T-helper 9 cell (primary cell): ENCODE measurements at regions not wholly inside any gene's neighbourhood (a gene's known extent, or its start where the extent isn't known, plus 50 kb on each side); places are given as distances from the start of the nearest gene placed in this dataset.
"Not testable (repeated sequence)": the region's sequence is repeated elsewhere in the genome, so short reads cannot be mapped to it uniquely, and the experiment has no call there.

Experiments used
- DNase-seq: peaks from one replicate; pipeline ENCODE4 v3.0.0-alpha.2; 2020

- DNase-seq = no peak
Measured at GRCh38 chr7:68604541-68604940, 993.7 kb upstream of the AUTS2 start.

- no peak for DNase-seq
Measured at GRCh38 chr7:68610701-68611100, 987.6 kb upstream of the AUTS2 start.

- DNase-seq = no peak
Measured at GRCh38 chr7:68613405-68613804, 984.9 kb upstream of the AUTS2 start.

DNA sequence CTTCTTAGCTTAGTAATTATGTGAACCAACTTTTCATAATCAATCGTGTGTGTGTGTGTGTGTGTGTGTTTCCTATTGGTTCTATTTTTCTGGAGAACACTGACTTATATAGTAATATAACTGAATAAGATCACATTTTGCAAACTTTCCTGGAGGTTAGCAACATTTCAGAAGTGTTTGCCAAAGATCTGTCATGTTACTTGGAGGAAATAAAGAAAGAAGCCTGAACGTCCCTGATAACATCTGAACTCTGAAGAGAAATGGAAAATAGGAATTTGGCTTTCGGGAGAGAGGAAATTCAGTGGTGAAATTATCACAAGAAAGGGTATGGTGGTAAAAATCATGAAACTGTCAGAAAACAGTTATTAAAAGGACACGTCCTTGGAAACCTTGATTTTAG, 984.4 kb upstream of the AUTS2 start:
- no peak for DNase-seq

DNA sequence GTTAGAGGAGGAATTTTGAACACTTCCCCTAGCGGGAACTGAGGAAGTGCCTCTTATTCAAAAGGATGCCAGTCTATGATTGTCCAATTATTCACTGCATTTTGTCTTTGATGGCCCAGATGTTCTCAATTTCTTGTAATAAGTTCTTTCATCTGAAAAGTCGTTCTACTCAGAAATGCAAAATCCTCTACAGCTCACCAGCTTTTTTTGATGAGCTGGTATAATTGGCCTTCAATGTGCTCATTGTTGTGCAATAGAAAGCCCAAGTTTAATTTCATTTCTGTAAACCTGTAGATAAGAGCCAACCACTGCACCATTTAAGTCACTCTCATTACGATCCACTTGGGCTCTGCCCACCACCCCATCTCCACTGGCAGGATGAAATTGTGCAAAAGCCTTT, 978.7 kb upstream of the AUTS2 start:
- DNase-seq = no peak

DNA sequence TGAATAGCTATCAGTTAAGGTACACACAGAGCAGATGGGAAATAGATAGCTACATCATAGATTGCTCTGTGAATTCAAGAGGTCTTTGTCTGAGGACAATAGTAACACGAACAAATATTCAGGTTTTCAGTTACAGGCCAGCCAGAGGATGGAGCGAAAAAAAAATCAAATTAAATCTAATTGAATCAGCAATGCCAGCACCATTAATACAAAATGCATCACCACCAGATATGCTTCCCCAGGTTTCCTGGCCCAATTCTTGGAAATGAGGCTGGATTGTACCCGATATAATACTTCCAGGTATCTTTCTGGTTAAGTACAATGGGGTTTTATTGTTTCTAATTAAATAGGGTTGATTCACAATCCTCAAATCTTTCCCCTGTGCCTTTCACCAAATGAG, 975.8 kb upstream of the AUTS2 start:
- no peak for DNase-seq

- no peak for DNase-seq
Measured at GRCh38 chr7:68623030-68623429, 975.2 kb upstream of the AUTS2 start.

DNA sequence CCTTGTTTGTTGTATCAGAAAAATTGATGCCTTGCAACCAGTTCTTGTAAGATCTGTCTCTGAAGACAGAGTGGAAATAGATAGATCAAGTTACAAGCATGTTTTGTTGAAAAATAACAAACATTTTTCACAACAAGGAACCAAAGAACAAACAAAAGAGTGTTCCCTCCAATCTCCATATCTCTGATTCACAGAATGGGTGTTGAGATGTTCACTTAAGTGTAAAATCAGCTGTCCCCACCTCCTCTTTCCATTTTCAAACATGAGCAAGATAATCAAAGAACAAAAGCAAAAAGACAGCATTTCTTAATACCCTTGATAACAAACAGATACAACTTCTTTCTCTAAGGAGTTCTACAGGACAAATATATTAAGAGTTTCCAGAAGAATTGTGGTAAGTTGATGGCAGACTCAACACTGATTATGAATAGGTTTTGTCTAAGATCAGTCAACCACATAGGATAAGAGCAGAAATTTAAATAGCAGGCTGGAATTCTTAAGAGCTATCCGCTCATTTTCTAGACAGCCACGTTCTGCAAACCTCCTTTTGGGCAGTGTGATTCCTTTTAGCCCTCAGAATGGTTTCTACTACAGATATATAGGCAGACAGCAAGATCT, 970.9 kb upstream of the AUTS2 start:
- no peak for DNase-seq

DNA sequence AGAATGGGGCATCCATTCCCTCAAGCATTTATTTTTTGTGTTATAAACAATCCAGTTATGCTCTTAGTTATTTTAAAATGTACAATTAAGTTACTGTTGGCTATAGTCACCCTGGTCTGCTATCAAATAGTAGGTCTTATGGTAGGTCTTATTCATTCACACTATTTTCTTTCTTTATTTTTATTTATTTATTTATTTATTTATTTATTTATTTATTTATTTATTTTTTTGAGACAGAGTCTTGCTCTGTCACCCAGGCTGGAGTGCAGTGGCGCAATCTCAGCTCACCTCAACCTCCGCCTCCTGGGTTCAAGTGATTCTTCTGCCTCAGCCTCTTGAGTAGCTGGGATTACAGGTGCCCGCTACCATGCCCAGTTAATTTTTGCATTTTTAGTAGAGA, 967.4 kb upstream of the AUTS2 start:
- not testable (repeated sequence) for DNase-seq

GRCh38 chr7:68640103-68640502, 958.2 kb upstream of the AUTS2 start:
- no peak for DNase-seq

- DNase-seq = no peak
Measured at GRCh38 chr7:68642727-68643126, 955.5 kb upstream of the AUTS2 start.

- no peak for DNase-seq
Measured at GRCh38 chr7:68663392-68663791, 934.9 kb upstream of the AUTS2 start.

DNA sequence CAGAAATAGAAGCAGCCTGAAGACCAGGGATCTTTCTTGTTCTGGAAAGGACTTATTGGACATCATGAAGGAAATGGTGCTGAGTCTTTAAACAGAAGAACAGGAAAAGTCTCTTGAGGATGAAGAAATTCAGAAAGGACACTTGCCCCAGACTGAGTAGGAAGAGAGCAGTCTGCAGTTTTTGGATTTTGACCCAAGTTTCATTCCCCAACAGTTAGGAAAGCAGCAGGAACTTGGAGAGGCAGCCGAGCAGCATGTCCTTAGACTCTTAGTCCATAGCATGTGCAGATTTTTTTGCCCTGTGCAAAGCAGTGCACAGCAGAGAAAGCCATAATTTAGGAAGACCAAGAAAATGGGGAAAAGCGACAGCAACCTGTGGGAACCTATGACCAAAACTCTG, 927.2 kb upstream of the AUTS2 start:
- DNase-seq = no peak

- no peak for DNase-seq
Measured at GRCh38 chr7:68671671-68672070, 926.6 kb upstream of the AUTS2 start.

- no peak for DNase-seq
Measured at GRCh38 chr7:68674826-68675225, 923.4 kb upstream of the AUTS2 start.

GRCh38 chr7:68676813-68677535, 921.3 kb upstream of the AUTS2 start:
- DNase-seq = no peak

DNA sequence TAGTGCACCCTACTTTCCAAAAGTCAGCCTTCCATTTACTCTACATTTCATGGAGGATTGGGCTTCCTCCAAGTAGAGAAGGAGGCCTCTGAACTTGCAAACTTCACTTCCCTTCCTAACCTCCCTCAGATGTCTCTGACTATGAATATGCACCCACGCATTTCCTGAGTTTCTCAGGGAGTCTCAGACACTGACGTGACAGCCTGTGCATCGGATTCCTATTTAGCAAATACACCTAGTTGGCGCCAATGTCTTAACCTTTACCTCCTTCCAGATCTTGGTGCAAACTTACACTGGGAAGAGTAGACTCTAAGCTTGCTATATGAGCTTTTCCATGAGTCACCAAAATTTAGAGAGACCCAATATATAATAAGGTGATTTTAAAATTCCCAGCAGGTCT, 920.1 kb upstream of the AUTS2 start:
- DNase-seq = no peak

GRCh38 chr7:68679459-68680234, 918.6 kb upstream of the AUTS2 start:
- no peak for DNase-seq

DNA sequence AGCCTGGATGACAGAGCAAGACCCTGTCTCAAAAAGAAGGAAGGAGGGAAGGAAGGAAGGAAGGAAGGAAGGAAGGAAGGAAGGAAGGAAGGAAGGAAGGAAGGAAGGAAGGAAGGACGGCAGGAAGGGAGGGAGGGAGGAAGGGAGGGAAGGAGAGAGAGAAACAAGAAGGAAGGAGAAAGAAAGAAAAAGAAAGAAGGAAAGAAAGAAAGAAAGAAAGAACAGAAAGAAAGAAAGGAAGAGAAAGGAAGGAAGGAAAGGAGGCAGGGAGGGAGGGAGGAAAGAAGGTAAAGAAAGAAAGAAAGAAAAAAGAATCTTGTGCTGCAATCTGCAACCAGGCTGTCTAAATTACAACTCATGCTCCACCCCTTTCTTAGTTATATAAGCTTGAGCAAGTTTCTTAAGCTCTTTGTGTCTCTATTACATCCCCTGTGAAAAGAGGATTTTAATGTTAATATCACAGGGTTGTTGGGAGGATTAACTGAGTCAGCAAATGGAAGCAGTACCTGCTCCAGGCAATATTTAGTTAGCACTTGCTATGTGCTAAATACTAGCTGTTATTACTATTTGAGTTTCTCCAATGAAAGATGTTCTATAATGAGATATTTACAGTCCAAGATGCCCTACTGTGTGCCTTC, 917.9 kb upstream of the AUTS2 start:
- DNase-seq = no peak

DNA sequence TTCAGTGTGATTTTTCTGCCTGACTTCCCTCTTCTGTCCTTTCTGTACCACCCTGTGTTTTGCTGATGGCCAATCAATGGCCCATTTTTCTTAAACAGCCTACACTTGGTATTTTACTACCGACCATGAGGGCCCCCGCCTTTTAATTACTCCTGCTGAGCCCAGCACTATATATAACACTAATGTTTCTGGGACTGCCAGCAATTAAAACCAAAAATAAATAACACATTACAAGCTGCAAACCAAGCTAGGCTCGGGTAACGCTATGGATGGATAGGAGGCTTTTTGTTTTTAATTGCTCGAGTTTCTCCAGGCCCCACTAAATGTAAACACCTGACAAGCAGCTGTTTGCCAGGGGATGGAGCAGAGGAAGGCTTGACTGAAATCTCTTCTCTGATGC, 915.4 kb upstream of the AUTS2 start:
- no peak for DNase-seq

GRCh38 chr7:68684246-68684839, 913.9 kb upstream of the AUTS2 start:
- DNase-seq = no peak

- DNase-seq = no peak
Measured at GRCh38 chr7:68684996-68685395, 913.3 kb upstream of the AUTS2 start.

DNA sequence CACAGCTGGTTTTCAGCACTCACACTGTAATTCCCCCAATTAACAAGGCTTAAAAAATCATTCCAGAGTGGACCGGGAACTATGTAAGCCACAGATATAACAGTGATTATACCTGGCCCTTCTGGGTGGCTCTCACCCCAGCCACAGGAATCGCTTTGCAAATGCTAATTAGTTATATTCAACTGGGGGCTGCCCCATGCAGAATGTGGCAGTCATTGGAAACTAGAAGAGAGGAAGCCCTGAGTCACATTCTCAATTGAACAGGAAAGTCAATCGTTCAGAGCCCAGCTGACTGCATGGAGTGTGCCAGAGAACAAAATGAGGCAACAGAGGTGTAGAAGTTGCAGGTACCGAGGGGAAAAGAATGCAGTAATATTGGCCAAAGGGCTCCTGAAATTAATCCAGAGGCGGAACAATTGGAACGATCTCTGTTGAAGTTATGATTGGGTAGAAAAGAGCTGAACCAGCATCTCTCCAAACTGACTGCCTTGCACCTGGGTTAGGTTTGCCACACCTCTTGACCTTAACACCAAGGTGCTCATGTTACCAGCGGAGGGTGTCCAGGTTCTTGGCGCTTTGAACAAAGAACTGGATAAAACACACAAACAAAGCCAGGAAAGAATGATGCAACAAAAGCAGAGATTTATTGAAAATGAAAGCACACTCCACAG, 909.7 kb upstream of the AUTS2 start:
- no peak for DNase-seq
